Vagina (tissue), 2 donors: ENCODE measurements at regions not wholly inside any gene's neighbourhood (a gene's known extent, or its start where the extent isn't known, plus 50 kb on each side); places are given as distances from the start of the nearest gene placed in this dataset.

Experiments used
- CTCF ChIP-seq, 3 experiments: fragments of 450-650 bp in 2 of 3; fragments of 200-600 bp in 1 of 3; sonication (generic) in 1 of 3; IDR thresholded peaks; one replicate each; pipeline ENCODE4 v1.5.1; 2017 to 2019; ENCODE audit warnings: antibody characterized with exemption in 3 of 3, mild to moderate bottlenecking in 2 of 3, moderate library complexity in 2 of 3
- POLR2A ChIP-seq, 2 donors: fragments of 450-650 bp; IDR thresholded peaks; one replicate each; pipeline ENCODE4 v1.6.1; 2017; ENCODE audit warnings: antibody characterized with exemption in 2 of 2, mild to moderate bottlenecking in 2 of 2, moderate library complexity in 2 of 2
- POLR2AphosphoS5 ChIP-seq, 2 donors: sonication (generic); formaldehyde crosslinking; IDR thresholded peaks; one replicate each; pipeline ENCODE4 v1.9.0; 2017; ENCODE audit warnings: antibody characterized with exemption in 2 of 2, mild to moderate bottlenecking in 2 of 2, low read depth in 1 of 2; ENCODE audit not compliant: insufficient read depth in 1 of 2

GRCh38 chr10:28118985-28119628 lies 120.2 kb upstream of the ODAD2 start:
- TF ChIP-seq CTCF (IDR thresholded peaks at IDR 0.05), result no peak
- TF ChIP-seq POLR2A (IDR thresholded peaks at IDR 0.05), result no peak
- TF ChIP-seq POLR2AphosphoS5 (IDR thresholded peaks at IDR 0.05; ENCODE audit: insufficient read depth in 1 of 2, low read depth in 1 of 2), result no peak
